Cerebellar nuclear complex (tissue), 1 donor: ENCODE measurements at regions not wholly inside any gene's neighbourhood (a gene's known extent, or its start where the extent isn't known, plus 50 kb on each side); places are given as distances from the start of the nearest gene placed in this dataset.
"Not testable (repeated sequence)": the region's sequence is repeated elsewhere in the genome, so short reads cannot be mapped to it uniquely, and the experiment has no call there.

Experiments
- DNase-seq, 2 experiments: peaks; one replicate each; lab custom pipeline; 2025; lab: John Stamatoyannopoulos, UW

GRCh38 chr6:112459758-112460304, 112.7 kb downstream of the RFPL4B start:
- DNase-seq = no peak

- DNase-seq = no peak
Measured at GRCh38 chr6:112464901-112465665, 118.0 kb downstream of the RFPL4B start.

GRCh38 chr6:112466373-112467151, 119.4 kb downstream of the RFPL4B start:
- DNase-seq = no peak

GRCh38 chr6:112468359-112468758, 121.2 kb downstream of the RFPL4B start:
- no peak for DNase-seq

GRCh38 chr6:112469306-112469705, 122.2 kb downstream of the RFPL4B start:
- no peak for DNase-seq

GRCh38 chr6:112470376-112470775, 123.2 kb downstream of the RFPL4B start:
- no peak for DNase-seq

GRCh38 chr6:112470950-112471349, 123.8 kb downstream of the RFPL4B start:
- no peak for DNase-seq

- DNase-seq = no peak
Measured at GRCh38 chr6:112475083-112475482, 128.0 kb downstream of the RFPL4B start.

- DNase-seq = no peak
Measured at GRCh38 chr6:112477125-112477524, 130.0 kb downstream of the RFPL4B start.

GRCh38 chr6:112478036-112478435, 130.9 kb downstream of the RFPL4B start:
- no peak for DNase-seq

- not testable (repeated sequence) for DNase-seq
Measured at GRCh38 chr6:112479975-112480374, 132.8 kb downstream of the RFPL4B start.

GRCh38 chr6:112480553-112480952, 133.4 kb downstream of the RFPL4B start:
- no peak for DNase-seq

GRCh38 chr6:112481211-112481610, 134.1 kb downstream of the RFPL4B start:
- DNase-seq = no peak

- no peak for DNase-seq
Measured at GRCh38 chr6:112482373-112482772, 135.2 kb downstream of the RFPL4B start.

- DNase-seq = no peak
Measured at GRCh38 chr6:112485120-112485826, 138.1 kb downstream of the RFPL4B start.

GRCh38 chr6:112485827-112486212, 138.7 kb downstream of the RFPL4B start:
- DNase-seq = no peak

GRCh38 chr6:112486454-112486853, 139.3 kb downstream of the RFPL4B start:
- no peak for DNase-seq

- no peak for DNase-seq
Measured at GRCh38 chr6:112488238-112488637, 141.1 kb downstream of the RFPL4B start.

GRCh38 chr6:112501705-112502104, 154.6 kb downstream of the RFPL4B start:
- DNase-seq = no peak

GRCh38 chr6:112502351-112503090, 155.4 kb downstream of the RFPL4B start:
- no peak for DNase-seq

- no peak for DNase-seq
Measured at GRCh38 chr6:112503091-112503596, 156.0 kb downstream of the RFPL4B start.
